ENCODE measurements at regions not wholly inside any gene's neighbourhood (a gene's known extent, or its start where the extent isn't known, plus 50 kb on each side); places are given as distances from the start of the nearest gene placed in this dataset.

DNA sequence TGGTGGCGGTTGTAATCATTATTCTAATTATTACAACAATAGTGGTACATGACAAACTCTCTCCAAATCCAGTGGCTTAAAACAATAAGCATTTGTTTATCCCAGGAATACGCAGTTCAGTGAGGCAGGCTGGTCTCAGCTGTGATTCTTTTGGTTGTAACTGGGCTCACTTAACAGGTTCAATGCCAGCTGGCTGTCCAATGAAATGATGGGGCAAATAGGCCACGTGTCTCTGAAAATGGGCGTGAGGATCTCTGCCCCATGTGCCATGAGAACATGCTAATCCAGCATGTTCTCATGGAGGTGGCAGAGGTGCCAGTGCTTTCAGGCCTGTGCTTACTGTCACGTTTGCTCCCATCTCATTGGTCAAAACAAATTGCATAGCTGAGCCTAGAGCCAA lies 73.1 kb upstream of the CLMN start:
- Mint-ChIP-seq H3K4me1 (ENCODE audit: low read depth) (no peaks in the 10 kb centered on the region), H3K27ac (no peak overlapping the region), H3K4me3 (no peak overlapping the region), H3K27me3 (ENCODE audit: low read depth) (no peaks in the 10 kb centered on the region), H3K9me3 (ENCODE audit: insufficient read depth) (no peaks in the 10 kb centered on the region), H3K36me3 (ENCODE audit: low read depth) (no peaks in the 10 kb centered on the region)
- POLR2A ChIA-PET: no interaction called here
- ATAC-seq (no peak), DNase-seq (no peak)
- CTCF ChIA-PET: no interaction called here

DNA sequence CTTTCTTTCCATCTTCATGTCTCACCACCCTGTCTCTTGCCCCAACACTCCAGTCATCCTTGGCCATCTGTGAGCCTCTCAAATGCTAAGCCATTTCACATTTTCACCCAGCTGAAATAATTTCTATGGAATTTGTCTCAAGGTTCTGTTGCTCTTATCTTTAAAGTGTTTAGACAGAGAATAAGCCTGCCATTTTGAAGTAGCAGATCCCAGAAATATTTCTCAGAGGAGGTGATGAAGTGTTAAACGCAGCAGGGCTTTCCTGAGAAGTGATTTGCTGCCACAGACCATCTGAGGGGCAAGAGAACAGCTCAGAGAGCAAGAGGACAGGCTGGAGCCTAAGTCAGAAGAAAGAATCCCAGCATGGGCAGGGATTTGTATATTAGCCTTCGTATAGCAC lies 71.6 kb upstream of the CLMN start:
- CTCF ChIA-PET: no interaction called here
- no peaks in the 10 kb centered on the region for H3K9me3 Mint-ChIP-seq (ENCODE audit: insufficient read depth)
- POLR2A ChIA-PET: no interaction called here

GRCh38 chr14:95389471-95390011 lies 69.8 kb upstream of the CLMN start:
- POLR2A ChIA-PET: no interaction called here
- no peaks in the 10 kb centered on the region for H3K9me3 Mint-ChIP-seq (ENCODE audit: insufficient read depth)
- H3K4me3 Mint-ChIP-seq: no peak overlapping the region
- no peaks in the 10 kb centered on the region for H3K36me3 Mint-ChIP-seq (ENCODE audit: low read depth)
- H3K27me3 Mint-ChIP-seq (ENCODE audit: low read depth): no peaks in the 10 kb centered on the region
- CTCF ChIA-PET: no interaction called here
- no peak for DNase-seq
- ATAC-seq: no peak
- H3K4me1 Mint-ChIP-seq (ENCODE audit: low read depth): no peaks in the 10 kb centered on the region
- no peak overlapping the region for H3K27ac Mint-ChIP-seq

More for the DNA sequence above, 71.6 kb upstream of the CLMN start:
- H3K4me1 Mint-ChIP-seq (ENCODE audit: low read depth): no peaks in the 10 kb centered on the region
- no peak for ATAC-seq
- H3K27me3 Mint-ChIP-seq (ENCODE audit: low read depth): no peaks in the 10 kb centered on the region
- H3K4me3 Mint-ChIP-seq: no peak overlapping the region
- no peak for DNase-seq
- H3K27ac Mint-ChIP-seq: no peak overlapping the region
- no peaks in the 10 kb centered on the region for H3K36me3 Mint-ChIP-seq (ENCODE audit: low read depth)

DNA sequence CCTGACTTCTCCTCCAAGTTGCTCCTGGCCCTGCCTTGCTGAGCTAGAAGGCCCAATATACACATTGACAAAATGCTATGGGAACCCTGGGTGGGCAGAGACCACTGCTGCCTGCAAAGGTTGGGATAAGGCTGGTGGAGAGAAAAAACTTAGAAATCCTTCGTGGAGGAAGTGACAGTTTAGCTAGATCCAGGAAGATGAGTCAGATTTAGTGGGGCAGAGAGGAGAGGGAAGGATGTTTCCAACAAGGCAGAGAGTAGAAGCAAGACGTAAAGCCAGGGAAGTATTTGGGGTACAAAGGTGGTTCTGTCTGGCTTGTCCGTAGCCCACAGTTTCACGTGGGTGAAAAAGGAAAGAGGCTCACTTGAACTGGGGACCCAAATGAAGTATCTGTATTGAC lies 69.0 kb upstream of the CLMN start:
- ATAC-seq (no peak), DNase-seq (no peak)
- Mint-ChIP-seq H3K9me3 (ENCODE audit: insufficient read depth) (no peaks in the 10 kb centered on the region), H3K36me3 (ENCODE audit: low read depth) (no peaks in the 10 kb centered on the region), H3K27me3 (ENCODE audit: low read depth) (no peaks in the 10 kb centered on the region), H3K4me1 (ENCODE audit: low read depth) (no peaks in the 10 kb centered on the region), H3K27ac (no peak overlapping the region), H3K4me3 (no peak overlapping the region)
- ChIA-PET POLR2A (no interaction called here), CTCF (no interaction called here)

GRCh38 chr14:95387826-95388445 lies 68.2 kb upstream of the CLMN start:
- POLR2A ChIA-PET: no interaction called here
- ATAC-seq (no peak), DNase-seq (no peak)
- CTCF ChIA-PET: no interaction called here
- no peaks in the 10 kb centered on the region for H3K27me3 Mint-ChIP-seq (ENCODE audit: low read depth)
- H3K36me3 Mint-ChIP-seq (ENCODE audit: low read depth): no peaks in the 10 kb centered on the region
- no peak overlapping the region for H3K4me3 Mint-ChIP-seq
- H3K9me3 Mint-ChIP-seq (ENCODE audit: insufficient read depth): no peaks in the 10 kb centered on the region
- H3K27ac Mint-ChIP-seq: no peak overlapping the region
- no peaks in the 10 kb centered on the region for H3K4me1 Mint-ChIP-seq (ENCODE audit: low read depth)

GRCh38 chr14:95386536-95387095 lies 66.9 kb upstream of the CLMN start:
- ChIA-PET POLR2A (no interaction called here), CTCF (no interaction called here)
- no peaks in the 10 kb centered on the region for H3K27me3 Mint-ChIP-seq (ENCODE audit: low read depth)
- H3K27ac Mint-ChIP-seq: no peak overlapping the region
- H3K36me3 Mint-ChIP-seq (ENCODE audit: low read depth): no peaks in the 10 kb centered on the region
- H3K4me1 Mint-ChIP-seq (ENCODE audit: low read depth): no peaks in the 10 kb centered on the region
- no peak for DNase-seq
- H3K9me3 Mint-ChIP-seq (ENCODE audit: insufficient read depth): no peaks in the 10 kb centered on the region
- no peak for ATAC-seq
- no peak overlapping the region for H3K4me3 Mint-ChIP-seq

- Mint-ChIP-seq H3K4me3 (no peak overlapping the region), H3K4me1 (ENCODE audit: low read depth) (no peaks in the 10 kb centered on the region), H3K27me3 (ENCODE audit: low read depth) (no peaks in the 10 kb centered on the region), H3K36me3 (ENCODE audit: low read depth) (no peaks in the 10 kb centered on the region), H3K9me3 (ENCODE audit: insufficient read depth) (no peaks in the 10 kb centered on the region), H3K27ac (no peak overlapping the region)
- DNase-seq (no peak), ATAC-seq (no peak)
- ChIA-PET CTCF (interaction anchor here (0.7 kb wide), 1 partner anchor 16 kb away, joined by 3 read pairs; no protein-coding TSS in a partner anchor), POLR2A (no interaction called here)
These were observed 66.0 kb upstream of the CLMN start for GRCh38 chr14:95385701-95386100.

- Mint-ChIP-seq H3K4me1 (ENCODE audit: low read depth) (no peaks in the 10 kb centered on the region), H3K4me3 (no peak overlapping the region), H3K9me3 (ENCODE audit: insufficient read depth) (peaks cover 18% of the 10 kb centered on the region), H3K27ac (no peak overlapping the region), H3K27me3 (ENCODE audit: low read depth) (no peaks in the 10 kb centered on the region), H3K36me3 (ENCODE audit: low read depth) (no peaks in the 10 kb centered on the region)
- ATAC-seq (no peak), DNase-seq (no peak)
- POLR2A ChIA-PET: no interaction called here
- CTCF ChIA-PET: no interaction called here
These were observed 63.0 kb upstream of the CLMN start for GRCh38 chr14:95382747-95383146.

DNA sequence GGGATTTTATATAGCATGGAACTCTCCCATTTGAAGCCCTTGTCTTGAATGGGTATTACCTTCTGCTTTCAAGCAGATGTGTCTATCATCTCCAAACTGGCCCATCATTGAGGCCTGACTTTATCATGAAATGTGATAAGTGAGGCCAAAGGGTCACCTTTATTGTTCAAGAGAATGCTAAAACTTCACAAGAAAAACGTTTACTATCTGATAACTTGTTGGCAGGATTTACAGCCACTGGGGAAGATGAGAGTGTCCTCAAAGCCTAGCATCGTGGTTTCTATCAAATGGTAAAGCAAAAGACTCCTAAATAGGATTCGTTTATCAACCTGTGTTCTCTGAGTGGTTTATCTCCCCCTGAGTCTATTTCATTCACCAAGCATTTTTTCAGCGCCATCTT lies 62.0 kb upstream of the CLMN start:
- H3K36me3 Mint-ChIP-seq (ENCODE audit: low read depth): no peaks in the 10 kb centered on the region
- DNase-seq (no peak), ATAC-seq (no peak)
- no peak overlapping the region for H3K27ac Mint-ChIP-seq
- H3K27me3 Mint-ChIP-seq (ENCODE audit: low read depth): peaks cover 5% of the 10 kb centered on the region
- peaks cover 18% of the 10 kb centered on the region for H3K9me3 Mint-ChIP-seq (ENCODE audit: insufficient read depth)
- H3K4me1 Mint-ChIP-seq (ENCODE audit: low read depth): no peaks in the 10 kb centered on the region
- H3K4me3 Mint-ChIP-seq: no peak overlapping the region
- CTCF ChIA-PET: no interaction called here
- POLR2A ChIA-PET: no interaction called here

GRCh38 chr14:95380350-95381042 lies 60.8 kb upstream of the CLMN start:
- Mint-ChIP-seq H3K27me3 (ENCODE audit: low read depth) (peaks cover 12% of the 10 kb centered on the region), H3K36me3 (ENCODE audit: low read depth) (no peaks in the 10 kb centered on the region), H3K9me3 (ENCODE audit: insufficient read depth) (peaks cover 18% of the 10 kb centered on the region), H3K27ac (no peak overlapping the region), H3K4me3 (no peak overlapping the region), H3K4me1 (ENCODE audit: low read depth) (no peaks in the 10 kb centered on the region)
- ATAC-seq (no peak), DNase-seq (no peak)
- ChIA-PET POLR2A (no interaction called here), CTCF (no interaction called here)

DNA sequence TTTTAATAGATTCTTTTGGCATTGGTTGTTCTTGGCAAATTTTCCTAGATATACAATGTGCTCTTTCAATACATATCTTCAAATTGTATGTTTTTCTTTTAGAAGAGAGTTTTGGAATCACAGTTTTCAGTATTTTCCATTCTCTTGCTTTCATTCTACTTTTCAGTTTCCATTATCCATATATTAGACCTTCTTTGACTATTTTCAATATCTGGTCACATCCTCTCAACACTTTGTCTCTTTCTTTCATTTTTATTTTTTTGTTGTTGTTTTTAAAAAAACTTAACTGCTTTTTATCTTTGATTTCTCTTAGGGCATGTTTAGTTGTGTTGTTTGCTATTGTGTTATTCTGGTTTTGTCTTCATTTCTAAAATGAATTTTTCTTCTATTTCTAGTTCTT lies 59.9 kb upstream of the CLMN start:
- ChIA-PET POLR2A (no interaction called here), CTCF (interaction anchor here (0.9 kb wide), 1 partner anchor 11 kb away, joined by 5 read pairs; no protein-coding TSS in a partner anchor)
- H3K27ac Mint-ChIP-seq: no peak overlapping the region
- ATAC-seq: no peak
- no peak overlapping the region for H3K4me3 Mint-ChIP-seq
- DNase-seq: no peak
- H3K4me1 Mint-ChIP-seq (ENCODE audit: low read depth): no peaks in the 10 kb centered on the region
- no peaks in the 10 kb centered on the region for H3K36me3 Mint-ChIP-seq (ENCODE audit: low read depth)
- H3K27me3 Mint-ChIP-seq (ENCODE audit: low read depth): peaks cover 12% of the 10 kb centered on the region
- H3K9me3 Mint-ChIP-seq (ENCODE audit: insufficient read depth): peaks cover 18% of the 10 kb centered on the region

DNA sequence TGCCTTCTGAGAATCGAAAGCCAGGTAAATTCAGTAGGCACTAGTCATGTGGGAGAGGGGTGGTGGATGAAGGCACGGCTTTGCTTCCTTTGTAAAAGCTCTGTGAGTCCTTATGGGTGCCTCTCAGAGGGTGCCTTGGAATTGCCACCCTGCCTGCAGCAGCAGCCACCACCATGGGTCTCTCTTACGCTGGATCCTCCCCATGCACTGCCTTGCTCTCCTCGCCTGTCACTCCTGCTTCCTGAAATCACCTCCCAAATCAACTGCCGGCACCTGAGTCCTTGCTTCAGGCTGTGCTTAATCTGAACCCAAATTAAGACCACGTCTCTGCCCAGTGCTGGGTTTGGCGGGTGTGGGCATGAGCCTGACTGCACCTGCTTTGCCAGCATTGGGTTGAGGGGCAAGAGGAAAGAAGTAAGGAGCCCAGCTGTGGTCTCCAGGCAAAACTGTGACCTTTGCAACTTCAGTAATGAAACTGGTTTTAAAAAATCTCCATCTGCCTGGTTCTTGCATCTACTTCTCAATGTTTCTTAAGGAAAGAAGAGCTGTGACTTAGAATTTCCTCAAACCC lies 55.9 kb upstream of the CLMN start:
- ChIA-PET CTCF (no interaction called here), POLR2A (no interaction called here)

More for the DNA sequence above, 55.9 kb upstream of the CLMN start:
- no peak overlapping the region for H3K4me3 Mint-ChIP-seq
- H3K27me3 Mint-ChIP-seq (ENCODE audit: low read depth): peaks cover 17% of the 10 kb centered on the region
- DNase-seq (no peak), ATAC-seq (no peak)
- no peaks in the 10 kb centered on the region for H3K36me3 Mint-ChIP-seq (ENCODE audit: low read depth)
- no peaks in the 10 kb centered on the region for H3K4me1 Mint-ChIP-seq (ENCODE audit: low read depth)
- no peak overlapping the region for H3K27ac Mint-ChIP-seq
- peaks cover 18% of the 10 kb centered on the region for H3K9me3 Mint-ChIP-seq (ENCODE audit: insufficient read depth)
